GM23338 (cell line): ENCODE measurements at regions not wholly inside any gene's neighbourhood (a gene's known extent, or its start where the extent isn't known, plus 50 kb on each side); places are given as distances from the start of the nearest gene placed in this dataset.

Experiments
- ATAC-seq: fragments of 200-7000 bp; cut with Tn5 transposase; 3 replicates; pipeline ENCODE4 v1.9.1; 2020
- DNase-seq: peaks from one replicate; pipeline ENCODE4 v3.0.0-alpha.2; 2015; ENCODE audit warnings: low spot score
- H2AFZ ChIP-seq: fragments of 200-600 bp; sonication (generic); 2 replicates; pipeline ENCODE4 v1.8.0; 2016; ENCODE audit warnings: antibody characterized with exemption, mild to moderate bottlenecking, moderate library complexity
- H3F3A ChIP-seq: fragments of 200-600 bp; sonication (generic); replicated peaks from 2 replicates; pipeline ENCODE4 v1.8.0; 2017; ENCODE audit warnings: antibody characterized with exemption, mixed run types, low read depth
- H3K27ac ChIP-seq: fragments of 200-600 bp; sonication (generic); 2 replicates; pipeline ENCODE4 v1.6.1; 2016; ENCODE audit warnings: low read depth
- H3K27me3 ChIP-seq: fragments of 200-600 bp; sonication (generic); 2 replicates; pipeline ENCODE4 v1.8.0; 2016; ENCODE audit warnings: mild to moderate bottlenecking, mixed run types, moderate library complexity; ENCODE audit not compliant: insufficient read depth
- H3K36me3 ChIP-seq: fragments of 200-600 bp; sonication (generic); 2 replicates; pipeline ENCODE4 v1.8.0; 2016; ENCODE audit warnings: mild to moderate bottlenecking; ENCODE audit not compliant: insufficient read depth
- H3K4me1 ChIP-seq: fragments of 200-600 bp; sonication (generic); 2 replicates; pipeline ENCODE4 v1.8.0; 2016; ENCODE audit warnings: mild to moderate bottlenecking, moderate library complexity; ENCODE audit not compliant: insufficient read depth
- H3K4me2 ChIP-seq: fragments of 200-600 bp; sonication (generic); 2 replicates; pipeline ENCODE4 v1.7.1; 2017; ENCODE audit warnings: mixed run types
- H3K4me3 ChIP-seq: fragments of 200-600 bp; sonication (generic); 2 replicates; pipeline ENCODE4 v1.6.1; 2016; ENCODE audit warnings: mixed run types
- H3K79me2 ChIP-seq: fragments of 200-600 bp; sonication (generic); replicated peaks from 2 replicates; pipeline ENCODE4 v1.8.0; 2017; ENCODE audit warnings: mild to moderate bottlenecking; ENCODE audit not compliant: insufficient read depth
- H3K9me2 ChIP-seq: fragments of 200-600 bp; sonication (generic); 2 replicates; pipeline ENCODE4 v1.8.0; 2017; ENCODE audit not compliant: insufficient read depth
- H4K20me1 ChIP-seq: fragments of 200-600 bp; sonication (generic); replicated peaks from 2 replicates; pipeline ENCODE4 v1.8.0; 2017; ENCODE audit warnings: mild to moderate bottlenecking; ENCODE audit not compliant: insufficient read depth
- H3K27ac Mint-ChIP-seq: 2 replicates; pipeline ENCODE4 v1.8.0; 2020; ENCODE audit warnings: inconsistent platforms, mild to moderate bottlenecking, moderate library complexity, mixed read lengths
- H3K27me3 Mint-ChIP-seq: 3 replicates; pipeline ENCODE4 v1.8.0; 2022; ENCODE audit warnings: low read depth, mild to moderate bottlenecking, moderate library complexity, mixed read lengths, inconsistent platforms; ENCODE audit not compliant: insufficient read depth, poor library complexity
- H3K36me3 Mint-ChIP-seq: 3 replicates; pipeline ENCODE4 v1.8.0; 2021; ENCODE audit warnings: low read depth, mild to moderate bottlenecking, inconsistent platforms, moderate library complexity, mixed read lengths
- H3K4me1 Mint-ChIP-seq: 3 replicates; pipeline ENCODE4 v1.8.0; 2020; ENCODE audit warnings: mild to moderate bottlenecking, inconsistent platforms, mixed read lengths
- H3K4me3 Mint-ChIP-seq: 3 replicates; pipeline ENCODE4 v1.8.0; 2021; ENCODE audit warnings: moderate library complexity, mild to moderate bottlenecking, inconsistent platforms, mixed read lengths
- H3K9me3 Mint-ChIP-seq: 3 replicates; pipeline ENCODE4 v1.8.0; 2020; ENCODE audit warnings: moderate library complexity, mild to moderate bottlenecking, inconsistent platforms, mixed read lengths
- ETS1 ChIP-seq: IDR thresholded peaks from 2 replicates; pipeline ENCODE4 v1.6.1; 2016; ENCODE audit warnings: antibody characterized with exemption
- NANOG ChIP-seq: IDR thresholded peaks from 2 replicates; pipeline ENCODE4 v1.6.1; 2016; ENCODE audit warnings: antibody characterized with exemption, borderline replicate concordance
- POLR2AphosphoS5 ChIP-seq: IDR thresholded peaks from 2 replicates; pipeline ENCODE4 v1.6.1; 2016; ENCODE audit warnings: antibody characterized with exemption, low read depth
- REST ChIP-seq: IDR thresholded peaks from one replicate; pipeline ENCODE4 v1.6.1; 2018; ENCODE audit warnings: antibody characterized with exemption; ENCODE audit not compliant: unreplicated experiment
- ZNF114 ChIP-seq: fragments of 250-450 bp; sonication (Bioruptor Pico); IDR thresholded peaks from 2 replicates; pipeline ENCODE4 v1.5.0; 2020; ENCODE audit warnings: mild to moderate bottlenecking, moderate library complexity
- ZNF331 ChIP-seq: fragments of 250-450 bp; sonication (Bioruptor Pico); IDR thresholded peaks from 2 replicates; pipeline ENCODE4 v1.5.0; 2020; ENCODE audit warnings: low read depth, mild to moderate bottlenecking, moderate library complexity
- TF ChIP-seq, protein P1 (sequence below), 2 experiments: fragments of 200-600 bp in 1 of 2; sonication (generic) in 1 of 2; conservative IDR thresholded peaks; 2 replicates each; pipeline versions ENCODE4 v1.5.1 to v1.6.1; 2016 to 2017; ENCODE audit warnings: antibody characterized with exemption in 2 of 2, low read depth in 2 of 2, mild to moderate bottlenecking in 2 of 2, moderate library complexity in 1 of 2

DNA sequence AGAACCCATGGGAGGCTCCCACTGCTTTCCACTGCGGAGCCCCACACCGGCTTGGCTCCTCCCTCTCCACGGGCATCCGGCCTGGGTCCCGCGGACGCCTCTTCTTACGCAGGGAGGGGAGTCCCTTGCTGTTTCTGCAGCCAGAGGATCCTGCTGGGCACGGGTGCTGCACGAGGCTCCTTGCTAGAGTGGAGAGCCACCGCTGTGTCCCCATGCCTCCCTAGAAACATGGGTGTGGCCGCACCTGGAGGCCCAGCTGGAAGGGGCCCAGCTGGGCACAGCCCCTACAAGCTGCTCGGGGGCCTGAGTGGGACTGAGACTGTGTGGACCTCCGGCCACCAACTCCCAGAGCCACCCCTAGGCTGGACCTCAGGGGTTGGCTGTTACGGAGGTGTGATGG lies 67.7 kb upstream of the GPC1 start (continued):
- TF ChIP-seq REST (no peak), ETS1 (no peak), NANOG (no peak), ZNF114 (no peak)

GRCh38 chr2:240368781-240369331 lies 66.6 kb upstream of the GPC1 start:
- Mint-ChIP-seq H3K9me3 (no peaks in the 10 kb centered on the region), H3K4me1 (peaks cover 3% of the 10 kb centered on the region; the same call in 2 of the 3 replicates), H3K4me3 (no peak overlapping the region), H3K27me3 (peaks cover 8% of the 10 kb centered on the region), H3K36me3 (no peaks in the 10 kb centered on the region; the same call in 2 of the 3 replicates), H3K27ac (no peak overlapping the region)
- Histone ChIP-seq H4K20me1 (no peaks in the 10 kb centered on the region), H3K27me3 (no peaks in the 10 kb centered on the region), H3K4me2 (no peak overlapping the region), H3K4me3 (no peak overlapping the region), H3K79me2 (no peaks in the 10 kb centered on the region), H3K4me1 (no peaks in the 10 kb centered on the region), H2AFZ (no peak overlapping the region), H3K36me3 (no peaks in the 10 kb centered on the region), H3K27ac (no peak overlapping the region), H3F3A (no peaks in the 10 kb centered on the region), H3K9me2 (no peaks in the 10 kb centered on the region)
- ATAC-seq: no peak
- no peak for DNase-seq
- no peak for TF ChIP-seq ETS1
- TF ChIP-seq, protein P1, sequence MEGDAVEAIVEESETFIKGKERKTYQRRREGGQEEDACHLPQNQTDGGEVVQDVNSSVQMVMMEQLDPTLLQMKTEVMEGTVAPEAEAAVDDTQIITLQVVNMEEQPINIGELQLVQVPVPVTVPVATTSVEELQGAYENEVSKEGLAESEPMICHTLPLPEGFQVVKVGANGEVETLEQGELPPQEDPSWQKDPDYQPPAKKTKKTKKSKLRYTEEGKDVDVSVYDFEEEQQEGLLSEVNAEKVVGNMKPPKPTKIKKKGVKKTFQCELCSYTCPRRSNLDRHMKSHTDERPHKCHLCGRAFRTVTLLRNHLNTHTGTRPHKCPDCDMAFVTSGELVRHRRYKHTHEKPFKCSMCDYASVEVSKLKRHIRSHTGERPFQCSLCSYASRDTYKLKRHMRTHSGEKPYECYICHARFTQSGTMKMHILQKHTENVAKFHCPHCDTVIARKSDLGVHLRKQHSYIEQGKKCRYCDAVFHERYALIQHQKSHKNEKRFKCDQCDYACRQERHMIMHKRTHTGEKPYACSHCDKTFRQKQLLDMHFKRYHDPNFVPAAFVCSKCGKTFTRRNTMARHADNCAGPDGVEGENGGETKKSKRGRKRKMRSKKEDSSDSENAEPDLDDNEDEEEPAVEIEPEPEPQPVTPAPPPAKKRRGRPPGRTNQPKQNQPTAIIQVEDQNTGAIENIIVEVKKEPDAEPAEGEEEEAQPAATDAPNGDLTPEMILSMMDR (conservative IDR thresholded peaks at IDR 0.05; ENCODE audit: low read depth in 2 of 2): no peak
- no peak for TF ChIP-seq POLR2AphosphoS5
- no peak for TF ChIP-seq REST
- TF ChIP-seq ZNF331 (CRISPR knock-in tag): no peak
